ENCODE measurements at regions not wholly inside any gene's neighbourhood (a gene's known extent, or its start where the extent isn't known, plus 50 kb on each side); places are given as distances from the start of the nearest gene placed in this dataset.

GRCh38 chr16:65727534-65728137 is 605.8 kb upstream of the CDH11 start:
- Histone ChIP-seq H3K27me3 (ENCODE audit: insufficient read depth, poor library complexity, severe bottlenecking) (no peaks in the 10 kb centered on the region), H3K27ac (replicated peaks) (no peak overlapping the region), H3K4me3 (replicated peaks; ENCODE audit: insufficient read depth, low read length) (no peak overlapping the region)
- DNase-seq (ENCODE audit: low read depth in 1 of 2, low spot score in 1 of 2) = no peak
- no peak for TF ChIP-seq REST (IDR thresholded peaks at IDR 0.05; ENCODE audit: insufficient replicate concordance, low read depth)
- TF ChIP-seq GABPA (IDR thresholded peaks at IDR 0.05; ENCODE audit: low read depth) = no peak
- TF ChIP-seq SPI1 (IDR thresholded peaks at IDR 0.05; ENCODE audit: borderline replicate concordance, low read depth) = no peak
- TF ChIP-seq CTCF (IDR thresholded peaks at IDR 0.05; ENCODE audit: insufficient read depth, low read length) = no peak
- TF ChIP-seq POLR2AphosphoS5 (IDR thresholded peaks at IDR 0.05; ENCODE audit: low read depth) = no peak

- DNase-seq (ENCODE audit: low read depth in 1 of 2, low spot score in 1 of 2) = peak; percentile 32 to 60
- TF ChIP-seq REST (IDR thresholded peaks at IDR 0.05; ENCODE audit: insufficient replicate concordance, low read depth) = no peak
- TF ChIP-seq SPI1 (IDR thresholded peaks at IDR 0.05; ENCODE audit: borderline replicate concordance, low read depth) = no peak
- TF ChIP-seq POLR2AphosphoS5 (IDR thresholded peaks at IDR 0.05; ENCODE audit: low read depth) = no peak
- no peak for TF ChIP-seq CTCF (IDR thresholded peaks at IDR 0.05; ENCODE audit: insufficient read depth, low read length)
- no peak for TF ChIP-seq GABPA (IDR thresholded peaks at IDR 0.05; ENCODE audit: low read depth)
- no peak overlapping the region for H3K4me3 ChIP-seq (replicated peaks; ENCODE audit: insufficient read depth, low read length)
- no peak overlapping the region for H3K27ac ChIP-seq (replicated peaks)
- H3K27me3 ChIP-seq (ENCODE audit: insufficient read depth, poor library complexity, severe bottlenecking) = no peaks in the 10 kb centered on the region
Observed at GRCh38 chr16:65725156-65725845, 603.4 kb upstream of the CDH11 start.

GRCh38 chr16:65722429-65722828 is 600.6 kb upstream of the CDH11 start:
- Histone ChIP-seq H3K27me3 (ENCODE audit: insufficient read depth, poor library complexity, severe bottlenecking) (peaks cover 3% of the 10 kb centered on the region), H3K27ac (replicated peaks) (no peak overlapping the region), H3K4me3 (replicated peaks; ENCODE audit: insufficient read depth, low read length) (no peak overlapping the region)
- no peak for DNase-seq (ENCODE audit: low read depth in 1 of 2, low spot score in 1 of 2)
- TF ChIP-seq REST (IDR thresholded peaks at IDR 0.05; ENCODE audit: insufficient replicate concordance, low read depth) (no peak), SPI1 (IDR thresholded peaks at IDR 0.05; ENCODE audit: borderline replicate concordance, low read depth) (no peak)
